ENCODE measurements at regions not wholly inside any gene's neighbourhood (a gene's known extent, or its start where the extent isn't known, plus 50 kb on each side); places are given as distances from the start of the nearest gene placed in this dataset.

DNA sequence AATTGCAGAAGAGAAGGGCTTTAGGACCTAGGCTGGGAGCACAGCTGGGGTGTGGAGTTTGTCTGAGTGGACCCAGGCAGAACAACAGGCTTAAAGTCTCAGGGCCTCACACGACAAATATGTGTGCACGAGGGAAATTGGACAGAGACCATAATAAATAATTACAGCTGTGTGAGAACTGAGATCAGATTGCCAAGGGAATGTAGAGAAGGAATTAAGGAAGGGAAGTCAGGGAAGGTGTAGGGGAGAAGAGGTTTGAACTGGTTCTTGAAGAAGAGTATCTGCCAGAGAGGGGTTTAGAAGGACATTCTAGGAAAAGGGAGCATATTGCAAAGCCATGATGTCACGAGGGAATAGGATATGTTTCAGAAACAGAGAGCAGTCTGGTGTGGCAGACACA, 120.7 kb upstream of the TSPAN5 start:
- H3K4me1 ChIP-seq (ENCODE audit: control insufficient read depth in 1 of 2, insufficient read depth in 2 of 2, low read depth in 1 of 2, low read length in 1 of 2): peaks cover 0 to 10% of the 10 kb centered on the region in 2 experiments; a peak in 1 of 4 replicates
- TF ChIP-seq EP300 (IDR thresholded peaks at IDR 0.05; ENCODE audit: borderline replicate concordance in 1 of 2, low read depth in 1 of 2, low read length in 1 of 2): no peak
- no peak for TF ChIP-seq POLR2AphosphoS5 (IDR thresholded peaks at IDR 0.05; ENCODE audit: low read depth, low read length)
- TF ChIP-seq IRF3 (IDR thresholded peaks at IDR 0.05; ENCODE audit: low read depth, low read length): no peak
- no peak for TF ChIP-seq MXI1 (IDR thresholded peaks at IDR 0.05; ENCODE audit: low read depth, low read length)
- TF ChIP-seq USF1 (IDR thresholded peaks at IDR 0.05; ENCODE audit: borderline replicate concordance, low read depth): no peak
- TF ChIP-seq YY1 (IDR thresholded peaks at IDR 0.05; ENCODE audit: low read depth): no peak
- TF ChIP-seq NRF1 (IDR thresholded peaks at IDR 0.05; ENCODE audit: low read depth, low read length): no peak
- no peak for TF ChIP-seq MEF2A (IDR thresholded peaks at IDR 0.05; ENCODE audit: borderline replicate concordance, low read depth)
- no peaks in the 10 kb centered on the region for H3K36me3 ChIP-seq (replicated peaks in 1 of 2; ENCODE audit: control insufficient read depth in 1 of 2, insufficient read depth in 2 of 2, low read length in 1 of 2)
- no peak overlapping the region for H3K4me2 ChIP-seq
- H3K27ac ChIP-seq (ENCODE audit: low read depth in 2 of 2, low read length in 1 of 2): no peak overlapping the region
- no peaks in the 10 kb centered on the region for H3K9me3 ChIP-seq
- H3K9me2 ChIP-seq: no peaks in the 10 kb centered on the region
- 70% methylated on average over 3 of the region's 3 CpGs for WGBS (ENCODE audit: low lambda C conversion rate)
- no peak overlapping the region for H3K4me3 ChIP-seq (ENCODE audit: low read depth in 2 of 2, low read length in 1 of 2)
- H3F3A ChIP-seq (replicated peaks; ENCODE audit: insufficient read depth): no peaks in the 10 kb centered on the region
- ChIA-PET POLR2A (no interaction called here), CTCF (interaction anchor here (1.0 to 1.4 kb wide), 2 partner anchors 277 to 311 kb away, joined by 3 to 6 read pairs; no protein-coding TSS in a partner anchor)
- H3K79me2 ChIP-seq (ENCODE audit: insufficient read depth): no peaks in the 10 kb centered on the region
- no peaks in the 10 kb centered on the region for H3K27me3 ChIP-seq (ENCODE audit: insufficient read depth)
- no peaks in the 10 kb centered on the region for H4K20me1 ChIP-seq (ENCODE audit: insufficient read depth)
- no peak overlapping the region for H2AFZ ChIP-seq (ENCODE audit: low read depth)
- no peak overlapping the region for H3K9ac ChIP-seq
- DNase-seq: no peak

- CTCF ChIA-PET: interaction anchor here (1.0 kb wide), 1 partner anchor 278 kb away, joined by 3 read pairs; no protein-coding TSS in a partner anchor
- no peak for DNase-seq
- no peaks in the 10 kb centered on the region for H3K36me3 ChIP-seq (replicated peaks in 1 of 2; ENCODE audit: control insufficient read depth in 1 of 2, insufficient read depth in 2 of 2, low read length in 1 of 2)
Measured at GRCh38 chr4:98778206-98778605, 119.8 kb upstream of the TSPAN5 start.

More at GRCh38 chr4:98778206-98778605, 119.8 kb upstream of the TSPAN5 start:
- H4K20me1 ChIP-seq (ENCODE audit: insufficient read depth): no peaks in the 10 kb centered on the region
- no peak for TF ChIP-seq POLR2AphosphoS5 (IDR thresholded peaks at IDR 0.05; ENCODE audit: low read depth, low read length)
- no peak for TF ChIP-seq YY1 (IDR thresholded peaks at IDR 0.05; ENCODE audit: low read depth)
- no peak for TF ChIP-seq CHD2 (IDR thresholded peaks at IDR 0.05; ENCODE audit: low read length, partially characterized antibody)
- no peak for TF ChIP-seq NFIC (IDR thresholded peaks at IDR 0.05; ENCODE audit: borderline replicate concordance)
- TF ChIP-seq, protein P1, sequence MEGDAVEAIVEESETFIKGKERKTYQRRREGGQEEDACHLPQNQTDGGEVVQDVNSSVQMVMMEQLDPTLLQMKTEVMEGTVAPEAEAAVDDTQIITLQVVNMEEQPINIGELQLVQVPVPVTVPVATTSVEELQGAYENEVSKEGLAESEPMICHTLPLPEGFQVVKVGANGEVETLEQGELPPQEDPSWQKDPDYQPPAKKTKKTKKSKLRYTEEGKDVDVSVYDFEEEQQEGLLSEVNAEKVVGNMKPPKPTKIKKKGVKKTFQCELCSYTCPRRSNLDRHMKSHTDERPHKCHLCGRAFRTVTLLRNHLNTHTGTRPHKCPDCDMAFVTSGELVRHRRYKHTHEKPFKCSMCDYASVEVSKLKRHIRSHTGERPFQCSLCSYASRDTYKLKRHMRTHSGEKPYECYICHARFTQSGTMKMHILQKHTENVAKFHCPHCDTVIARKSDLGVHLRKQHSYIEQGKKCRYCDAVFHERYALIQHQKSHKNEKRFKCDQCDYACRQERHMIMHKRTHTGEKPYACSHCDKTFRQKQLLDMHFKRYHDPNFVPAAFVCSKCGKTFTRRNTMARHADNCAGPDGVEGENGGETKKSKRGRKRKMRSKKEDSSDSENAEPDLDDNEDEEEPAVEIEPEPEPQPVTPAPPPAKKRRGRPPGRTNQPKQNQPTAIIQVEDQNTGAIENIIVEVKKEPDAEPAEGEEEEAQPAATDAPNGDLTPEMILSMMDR (IDR thresholded peaks at IDR 0.05): no peak
- TF ChIP-seq ELF1 (IDR thresholded peaks at IDR 0.05): no peak
- no peak for TF ChIP-seq TCF12 (IDR thresholded peaks at IDR 0.05)
- no peak for TF ChIP-seq RFX5 (IDR thresholded peaks at IDR 0.05; ENCODE audit: low read length)
- TF ChIP-seq NRF1 (IDR thresholded peaks at IDR 0.05; ENCODE audit: low read depth, low read length): no peak
- no peak for TF ChIP-seq SIN3A (IDR thresholded peaks at IDR 0.05; ENCODE audit: borderline replicate concordance, low read depth, low read length)
- no peak for TF ChIP-seq REST (IDR thresholded peaks at IDR 0.05; ENCODE audit: low read depth, low read length)
- 50% methylated on average over 4 of the region's 4 CpGs for WGBS (ENCODE audit: low lambda C conversion rate)
- no peak overlapping the region for H3K27ac ChIP-seq (ENCODE audit: low read depth in 2 of 2, low read length in 1 of 2)
- H3K9me3 ChIP-seq: no peaks in the 10 kb centered on the region
- H3K27me3 ChIP-seq (ENCODE audit: insufficient read depth): no peaks in the 10 kb centered on the region
- POLR2A ChIA-PET: no interaction called here
- no peaks in the 10 kb centered on the region for H3K79me2 ChIP-seq (ENCODE audit: insufficient read depth)
- peaks cover 0 to 10% of the 10 kb centered on the region in 2 experiments; a peak in 1 of 4 replicates for H3K4me1 ChIP-seq (ENCODE audit: control insufficient read depth in 1 of 2, insufficient read depth in 2 of 2, low read depth in 1 of 2, low read length in 1 of 2)
- no peak overlapping the region for H2AFZ ChIP-seq (ENCODE audit: low read depth)
- H3K9me2 ChIP-seq: no peaks in the 10 kb centered on the region
- H3F3A ChIP-seq (replicated peaks; ENCODE audit: insufficient read depth): no peaks in the 10 kb centered on the region
- no peak overlapping the region for H3K9ac ChIP-seq
- no peak overlapping the region for H3K4me2 ChIP-seq
- no peak overlapping the region for H3K4me3 ChIP-seq (ENCODE audit: low read depth in 2 of 2, low read length in 1 of 2)

All from SK-N-SH (cell line).